ENCODE measurements at regions not wholly inside any gene's neighbourhood (a gene's known extent, or its start where the extent isn't known, plus 50 kb on each side); places are given as distances from the start of the nearest gene placed in this dataset.

DNA sequence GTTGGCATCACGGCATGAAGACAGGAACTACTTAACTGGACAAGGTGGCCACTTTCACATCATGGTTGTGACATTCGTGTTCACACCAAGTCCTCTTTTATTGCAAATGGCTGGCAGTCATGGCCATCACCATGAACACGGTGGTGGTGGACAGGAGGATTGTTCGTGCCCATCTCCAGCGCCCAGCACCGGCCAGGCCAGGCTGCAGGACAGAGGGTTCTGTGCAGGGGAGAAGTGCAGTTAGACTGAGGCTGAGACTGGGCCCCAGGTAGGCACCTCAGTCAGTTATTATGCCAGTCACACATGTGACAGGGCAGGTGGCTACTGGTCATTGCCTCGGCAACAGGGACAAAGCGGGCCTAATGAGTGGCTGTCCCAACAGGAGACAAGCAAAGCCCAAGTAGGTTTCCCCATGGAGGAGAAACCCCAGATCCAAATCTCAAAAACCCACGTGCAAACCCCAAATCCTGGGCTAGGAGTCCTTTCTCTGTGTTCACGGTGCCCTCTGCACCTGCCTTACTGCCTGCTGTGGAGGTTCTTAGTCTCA is 468.1 kb upstream of the MYT1L start:
- no peaks in the 10 kb centered on the region for H3K4me1 ChIP-seq (ENCODE audit: control insufficient read depth, insufficient read depth, low read length)
- H4K91ac ChIP-seq (ENCODE audit: insufficient read depth, low read depth, low read length): no peak overlapping the region
- H3K9ac ChIP-seq (ENCODE audit: low read depth, low read length): no peak overlapping the region
- ChIA-PET POLR2A (ENCODE audit: unreplicated experiment) (no interaction called here), CTCF (no interaction called here)
- no peak for ATAC-seq (ENCODE audit: low read depth)
- no peak overlapping the region for H3K18ac ChIP-seq (ENCODE audit: low read depth, low read length)
- dilution Hi-C loops (cut with HindIII; ENCODE audit: low sequenced_read_pairs, unreplicated experiment): no loop called here
- 82% methylated on average over 6 of the region's 10 CpGs; no CpG with 5 or more reads in 1 of the 2 experiments for WGBS, 2 experiments (ENCODE audit: extremely low coverage in 2 of 2, insufficient read length in 1 of 2)
- H3K36me3 ChIP-seq (ENCODE audit: control insufficient read depth, insufficient read depth, low read length): no peaks in the 10 kb centered on the region
- no peak overlapping the region for H3K23ac ChIP-seq (ENCODE audit: low read depth, low read length)
- no peak overlapping the region for H3K4me2 ChIP-seq (ENCODE audit: low read depth, low read length)
- no peak overlapping the region for H2BK120ac ChIP-seq (ENCODE audit: low read depth, low read length)
- no peak overlapping the region for H3K14ac ChIP-seq (replicated peaks; ENCODE audit: low read depth, low read length)
- H4K5ac ChIP-seq (ENCODE audit: low read depth, low read length): no peak overlapping the region
- H3K9me1 ChIP-seq (ENCODE audit: insufficient read depth, low read length): no peaks in the 10 kb centered on the region
- H3K4ac ChIP-seq (ENCODE audit: low read depth, low read length): no peak overlapping the region
- peaks cover 32% of the 10 kb centered on the region for H3K9me3 ChIP-seq (ENCODE audit: control insufficient read depth, insufficient read depth, low read length)
- H2BK20ac ChIP-seq (ENCODE audit: low read depth, low read length): no peak overlapping the region
- BruUV-seq (replicated peaks): no TSS peak
- H3K79me1 ChIP-seq (ENCODE audit: low read depth in 1 of 2, low read length in 2 of 2): no peaks in the 10 kb centered on the region
- no peak overlapping the region for H3K56ac ChIP-seq (ENCODE audit: extremely low read depth, insufficient read depth, low read length)
- no peaks in the 10 kb centered on the region for H4K20me1 ChIP-seq (ENCODE audit: insufficient read depth, low read length)
- H2AK9ac ChIP-seq (replicated peaks; ENCODE audit: low read depth, low read length, poor library complexity): no peak overlapping the region
- TF ChIP-seq BHLHE40 (IDR thresholded peaks at IDR 0.05; ENCODE audit: low read depth, low read length): no peak
- H2AFZ ChIP-seq (replicated peaks; ENCODE audit: low read length, poor library complexity): peak overlapping the region; percentile 7
- H4K8ac ChIP-seq (ENCODE audit: low read depth in 2 of 2, low read length in 2 of 2): no peak overlapping the region
- H3K27ac ChIP-seq (ENCODE audit: insufficient read depth, low read length): no peak overlapping the region
- no peak overlapping the region for H2AK5ac ChIP-seq (ENCODE audit: low read depth, low read length)
- in situ Hi-C loops (cut with MboI; ENCODE audit: low sequenced_read_pairs): no loop called here
- no peak for DNase-seq
- H3K27me3 ChIP-seq (ENCODE audit: control insufficient read depth, insufficient read depth, low read length): no peaks in the 10 kb centered on the region
- H2BK15ac ChIP-seq (ENCODE audit: low read depth, low read length): no peak overlapping the region
- H2BK5ac ChIP-seq (ENCODE audit: low read depth, low read length, poor library complexity, severe bottlenecking): no peak overlapping the region
- intact Hi-C loops (cut with micrococcal nuclease): no loop called here
- H3K4me3 ChIP-seq (ENCODE audit: insufficient read depth, low read depth, low read length): no peak overlapping the region
